ENCODE measurements at regions not wholly inside any gene's neighbourhood (a gene's known extent, or its start where the extent isn't known, plus 50 kb on each side); places are given as distances from the start of the nearest gene placed in this dataset.

- DNase-seq: no peak
Observed at GRCh38 chr2:12269041-12269972, 447.4 kb upstream of the TRIB2 start.

- DNase-seq: no peak
Observed at GRCh38 chr2:12270876-12271588, 445.7 kb upstream of the TRIB2 start.

- no peak for DNase-seq
Observed at GRCh38 chr2:12271589-12271984, 445.1 kb upstream of the TRIB2 start.

- DNase-seq: no peak
Observed at GRCh38 chr2:12273111-12273510, 443.6 kb upstream of the TRIB2 start.

GRCh38 chr2:12274591-12274990 lies 442.1 kb upstream of the TRIB2 start:
- DNase-seq: no peak

- no peak for DNase-seq
Observed at GRCh38 chr2:12277241-12278034, 439.3 kb upstream of the TRIB2 start.

GRCh38 chr2:12278217-12278750 lies 438.5 kb upstream of the TRIB2 start:
- no peak for DNase-seq

- no peak for DNase-seq
Observed at GRCh38 chr2:12282780-12283695, 433.7 kb upstream of the TRIB2 start.

GRCh38 chr2:12284037-12284436 lies 432.7 kb upstream of the TRIB2 start:
- DNase-seq: no peak

GRCh38 chr2:12284487-12284886 lies 432.2 kb upstream of the TRIB2 start:
- DNase-seq: no peak

GRCh38 chr2:12286347-12286746 lies 430.4 kb upstream of the TRIB2 start:
- no peak for DNase-seq

- DNase-seq: no peak
Observed at GRCh38 chr2:12287220-12287751, 429.4 kb upstream of the TRIB2 start.

- DNase-seq: no peak
Observed at GRCh38 chr2:12288048-12288447, 428.7 kb upstream of the TRIB2 start.

- DNase-seq: no peak
Observed at GRCh38 chr2:12289120-12289802, 427.5 kb upstream of the TRIB2 start.

GRCh38 chr2:12291303-12291702 lies 425.4 kb upstream of the TRIB2 start:
- no peak for DNase-seq

- DNase-seq: no peak
Observed at GRCh38 chr2:12293874-12294273, 422.9 kb upstream of the TRIB2 start.

GRCh38 chr2:12295856-12296519 lies 420.7 kb upstream of the TRIB2 start:
- no peak for DNase-seq

- no peak for DNase-seq
Observed at GRCh38 chr2:12296915-12297314, 419.8 kb upstream of the TRIB2 start.

GRCh38 chr2:12298352-12298751 lies 418.4 kb upstream of the TRIB2 start:
- no peak for DNase-seq

GRCh38 chr2:12299431-12299830 lies 417.3 kb upstream of the TRIB2 start:
- no peak for DNase-seq
